Activated CD8-positive, alpha-beta memory T cell treated with anti-CD3 and anti-CD28 coated beads for 1 hour (primary cell): ENCODE measurements at regions not wholly inside any gene's neighbourhood (a gene's known extent, or its start where the extent isn't known, plus 50 kb on each side); places are given as distances from the start of the nearest gene placed in this dataset.

Experiments
- DNase-seq, 2 donors: peaks; one replicate each; pipeline ENCODE4 v3.0.0-alpha.2; 2020; ENCODE audit warnings: low read depth in 1 of 2; ENCODE audit errors: extremely low read depth in 1 of 2

- no peak for DNase-seq
Measured at GRCh38 chr9:118028225-118028624, 324.0 kb downstream of the TLR4 start.

DNA sequence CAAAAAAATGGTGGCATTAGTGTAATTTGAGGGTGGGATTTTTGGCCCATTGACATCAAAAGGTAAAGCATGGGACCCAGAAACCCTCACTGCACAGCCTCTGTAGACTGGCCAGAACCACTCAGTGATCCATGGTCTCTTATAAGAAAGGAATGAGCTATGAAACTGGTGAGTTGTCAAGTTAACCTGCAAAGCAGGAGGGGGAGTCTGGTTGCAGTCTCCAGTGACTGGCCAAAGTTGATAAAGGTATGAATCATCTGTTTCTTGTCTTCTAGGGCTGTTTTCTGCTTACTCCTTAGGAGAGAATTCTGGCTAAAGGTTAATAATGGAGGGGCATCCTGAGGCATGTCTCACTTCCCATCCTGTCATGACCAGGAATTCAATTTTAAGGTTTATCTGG lies 325.2 kb downstream of the TLR4 start:
- no peak for DNase-seq

GRCh38 chr9:118034701-118035100 lies 330.5 kb downstream of the TLR4 start:
- no peak for DNase-seq

DNA sequence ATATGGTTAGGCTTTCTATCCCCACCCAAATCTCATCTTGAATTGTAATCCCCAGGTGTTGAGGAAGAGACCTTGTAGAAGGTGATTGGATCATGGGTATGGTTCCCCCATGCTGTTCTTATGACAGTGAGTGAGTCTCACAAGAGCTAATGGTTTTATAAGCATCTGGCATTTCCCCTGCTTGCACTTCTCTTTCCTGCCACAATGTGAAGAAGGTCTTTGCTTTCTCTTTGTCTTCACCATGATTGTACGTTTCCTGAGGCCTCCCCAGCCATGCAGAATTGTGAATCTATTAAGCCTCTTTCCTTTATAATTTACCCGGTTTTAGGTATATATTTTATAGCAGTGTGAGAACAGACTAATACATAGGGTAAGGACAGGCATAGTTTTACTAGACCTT lies 334.5 kb downstream of the TLR4 start:
- no peak for DNase-seq

GRCh38 chr9:118058227-118058626 lies 354.0 kb downstream of the TLR4 start:
- no peak for DNase-seq

GRCh38 chr9:118059484-118060278 lies 355.5 kb downstream of the TLR4 start:
- DNase-seq = no peak

- DNase-seq = no peak
Measured at GRCh38 chr9:118083161-118083560, 379.0 kb downstream of the TLR4 start.

DNA sequence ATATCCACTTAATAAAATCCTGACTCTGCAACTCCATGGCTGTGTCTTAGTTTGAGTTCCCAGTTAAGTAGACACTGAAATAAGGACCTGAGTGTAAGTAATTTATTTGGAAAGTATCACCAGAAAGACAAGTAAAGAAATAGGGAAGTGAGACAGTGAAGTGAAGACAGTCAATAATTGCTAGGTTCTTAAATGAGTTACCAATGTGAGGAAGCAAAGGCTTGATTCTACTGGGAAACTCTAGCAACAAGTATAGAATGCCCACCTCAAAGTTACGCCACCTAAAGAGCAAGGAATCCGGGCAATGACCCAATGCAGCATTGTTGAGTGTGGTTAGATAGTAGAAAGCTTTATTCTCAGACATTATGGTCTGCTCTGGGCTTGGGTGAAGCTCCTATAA lies 383.9 kb downstream of the TLR4 start:
- no peak for DNase-seq

DNA sequence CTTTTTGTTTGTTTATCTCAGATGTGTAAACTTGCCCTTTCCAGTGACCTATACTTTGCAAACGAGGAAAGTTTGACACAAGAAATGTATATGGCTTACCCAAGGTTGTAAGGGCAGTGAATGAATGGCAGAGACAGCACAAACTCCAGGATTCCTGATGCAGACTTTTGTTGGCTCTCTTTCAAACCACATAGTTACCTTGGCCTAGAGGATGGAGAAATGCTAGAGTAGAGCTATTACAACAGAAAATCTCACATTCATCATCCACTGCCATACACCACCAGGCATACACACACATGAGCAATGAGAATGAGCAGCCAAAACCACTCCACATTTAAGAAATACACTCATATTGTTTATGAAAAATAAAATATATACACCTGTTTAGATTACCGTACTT lies 387.0 kb downstream of the TLR4 start:
- DNase-seq = no peak

GRCh38 chr9:118091711-118092500 lies 387.7 kb downstream of the TLR4 start:
- DNase-seq = no peak

DNA sequence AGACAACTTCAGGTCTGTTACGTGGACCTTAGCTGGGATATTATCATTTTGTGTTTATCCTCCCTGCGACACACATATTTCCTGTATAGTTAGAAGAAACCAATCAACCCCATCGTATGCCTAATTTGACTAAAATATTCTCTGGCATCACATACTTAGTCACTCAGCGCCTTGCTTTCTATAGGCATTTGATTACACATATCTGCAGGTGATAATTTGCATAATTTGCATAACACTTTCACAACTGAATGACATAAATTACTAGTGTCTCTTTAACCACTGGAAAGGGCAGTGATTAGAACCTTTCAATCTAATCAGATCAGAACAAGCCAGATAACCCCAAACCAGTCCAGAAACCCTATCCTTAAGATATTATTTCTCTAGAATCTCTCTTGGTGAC lies 390.2 kb downstream of the TLR4 start:
- no peak for DNase-seq

DNA sequence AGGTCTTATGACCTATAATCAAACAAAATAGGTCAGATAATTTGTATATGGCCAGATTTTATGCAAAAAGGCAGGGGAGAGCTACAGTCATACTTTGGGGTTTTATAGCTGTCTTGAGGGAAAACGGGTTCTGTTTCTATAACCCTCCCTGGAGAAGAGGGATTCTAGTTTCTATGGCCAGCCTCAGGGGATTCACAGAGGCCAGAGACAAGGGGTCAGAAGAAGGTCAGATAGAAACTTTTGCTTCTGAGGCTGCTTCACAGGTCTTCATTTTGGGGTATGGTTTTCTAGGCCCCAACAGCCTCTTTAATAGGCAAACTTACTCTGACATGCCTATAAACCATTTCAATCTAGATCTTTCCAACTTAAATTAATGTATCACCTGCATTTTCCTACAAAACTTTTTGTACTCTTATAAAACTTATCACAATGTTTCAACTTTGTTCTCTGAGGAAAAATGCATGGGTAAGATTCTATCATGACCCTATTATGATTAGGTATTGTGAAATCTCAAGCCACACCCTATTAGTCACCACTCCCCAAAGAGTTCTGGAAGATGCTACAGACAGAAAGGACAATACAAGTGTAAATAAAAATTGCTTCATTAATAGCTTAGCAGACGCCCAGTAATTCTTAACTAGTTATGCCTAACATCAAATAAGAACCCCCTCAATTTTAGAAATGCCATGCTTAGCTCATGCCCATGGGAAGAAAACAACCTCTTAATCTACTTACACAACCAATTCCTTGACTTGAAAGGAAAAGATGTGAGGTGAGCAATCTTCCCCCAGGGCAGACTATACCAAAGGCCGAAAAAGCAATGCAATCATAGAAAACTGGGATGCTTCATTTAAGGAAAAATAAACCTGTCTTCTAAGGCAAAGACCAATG lies 396.6 kb downstream of the TLR4 start:
- no peak for DNase-seq

GRCh38 chr9:118104363-118104762 lies 400.2 kb downstream of the TLR4 start:
- no peak for DNase-seq

DNA sequence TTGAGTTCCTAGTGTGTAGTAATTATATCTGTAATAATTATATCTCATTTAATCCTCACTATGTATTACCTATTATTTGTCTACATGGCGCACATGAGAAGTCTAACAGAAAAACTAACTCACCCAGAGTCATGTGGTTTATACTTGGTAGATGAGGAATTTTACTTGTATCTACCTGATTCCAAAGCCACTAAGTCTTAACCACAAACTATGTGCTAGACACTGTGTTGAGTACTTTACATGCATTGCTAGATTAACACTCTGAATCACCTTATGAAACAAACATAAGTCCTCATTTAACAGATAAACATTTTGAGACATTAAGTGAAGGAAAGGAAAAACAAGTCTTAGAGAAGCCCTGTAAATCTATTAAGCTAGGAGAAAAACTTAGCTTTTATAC lies 404.8 kb downstream of the TLR4 start:
- DNase-seq = no peak

DNA sequence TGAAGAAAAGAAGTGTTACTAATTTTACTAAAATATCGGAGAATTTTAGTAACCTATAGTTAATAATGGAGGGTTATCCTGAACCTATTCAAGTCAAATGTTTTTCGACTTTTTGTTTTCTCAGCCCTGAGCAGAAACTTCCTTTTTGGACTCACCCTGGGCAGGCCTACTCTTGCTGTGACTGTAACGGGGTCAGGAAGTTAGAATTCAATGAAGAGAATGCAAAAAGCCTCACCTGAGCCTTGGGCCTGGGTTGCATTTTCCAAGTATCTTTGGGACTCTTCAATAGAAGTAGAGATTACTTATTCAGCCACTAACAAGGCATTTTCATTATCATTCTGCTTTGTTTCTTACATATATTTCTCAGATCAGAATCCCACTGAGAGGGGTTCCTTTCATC lies 405.3 kb downstream of the TLR4 start:
- no peak for DNase-seq

GRCh38 chr9:118121361-118121760 lies 417.2 kb downstream of the TLR4 start:
- DNase-seq = no peak

DNA sequence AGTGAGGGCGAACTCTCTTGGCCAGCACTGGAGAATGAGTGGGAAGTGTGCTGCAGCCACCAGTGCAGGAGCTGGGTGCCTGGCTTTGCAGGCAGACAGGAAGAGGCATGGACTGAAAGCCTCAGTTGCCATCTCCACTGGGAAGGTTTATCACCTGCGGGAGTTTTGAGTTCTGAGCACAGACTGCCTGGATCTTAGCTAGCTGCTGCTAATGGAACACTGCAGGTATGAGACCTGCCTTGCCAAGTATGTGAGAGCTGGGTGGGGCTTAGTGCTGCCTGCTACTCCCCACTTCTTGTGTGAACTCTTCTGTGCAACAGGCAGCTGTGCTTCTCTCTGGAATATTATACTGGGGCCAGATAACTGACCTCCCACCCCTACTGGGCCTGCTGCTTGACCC lies 424.1 kb downstream of the TLR4 start:
- no peak for DNase-seq

GRCh38 chr9:118129541-118129940 lies 425.3 kb downstream of the TLR4 start:
- no peak for DNase-seq

DNA sequence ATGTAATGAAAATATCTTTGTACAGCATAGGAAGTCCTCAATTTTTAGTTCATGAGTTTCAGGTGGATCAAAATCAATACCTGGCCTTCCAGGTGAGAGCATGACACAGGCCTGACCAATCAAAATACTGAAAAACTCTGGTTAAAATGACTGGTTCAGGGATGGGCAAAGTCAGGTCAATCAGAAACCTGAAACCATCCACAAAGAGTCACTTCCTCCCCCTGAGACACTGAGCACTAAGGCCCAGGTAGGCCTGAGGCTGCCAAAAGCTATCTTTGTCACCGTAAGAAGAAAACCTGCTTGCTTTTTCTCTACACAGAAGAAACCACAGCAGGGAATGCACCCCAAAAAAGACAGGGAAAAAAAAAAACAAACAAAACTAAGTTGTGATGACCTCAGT lies 444.8 kb downstream of the TLR4 start:
- no peak for DNase-seq

- no peak for DNase-seq
Measured at GRCh38 chr9:118156846-118157245, 452.6 kb downstream of the TLR4 start.

DNA sequence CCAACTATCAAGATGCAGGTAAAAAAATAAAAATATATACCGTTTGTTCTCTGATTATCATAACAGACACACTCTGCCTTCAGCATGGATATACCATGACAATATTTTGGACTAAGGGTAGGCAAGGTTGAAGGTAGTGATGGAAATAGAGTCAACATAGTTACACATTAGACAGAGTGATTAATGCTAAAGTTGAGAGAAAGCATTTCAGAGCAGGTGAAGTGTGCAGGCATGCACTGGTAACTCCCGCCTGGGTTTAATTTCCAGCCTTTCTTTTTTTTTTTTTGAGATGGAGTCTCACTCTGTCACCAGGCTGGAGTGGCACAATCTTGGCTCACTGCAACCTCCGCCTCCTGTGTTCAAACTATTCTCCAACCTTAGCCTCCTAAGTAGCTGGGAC lies 458.5 kb downstream of the TLR4 start:
- DNase-seq = no peak
